ENCODE measurements at regions not wholly inside any gene's neighbourhood (a gene's known extent, or its start where the extent isn't known, plus 50 kb on each side); places are given as distances from the start of the nearest gene placed in this dataset.
A peak's percentile ranks its signal among the peaks of the same experiment; 100 is the strongest.

DNA sequence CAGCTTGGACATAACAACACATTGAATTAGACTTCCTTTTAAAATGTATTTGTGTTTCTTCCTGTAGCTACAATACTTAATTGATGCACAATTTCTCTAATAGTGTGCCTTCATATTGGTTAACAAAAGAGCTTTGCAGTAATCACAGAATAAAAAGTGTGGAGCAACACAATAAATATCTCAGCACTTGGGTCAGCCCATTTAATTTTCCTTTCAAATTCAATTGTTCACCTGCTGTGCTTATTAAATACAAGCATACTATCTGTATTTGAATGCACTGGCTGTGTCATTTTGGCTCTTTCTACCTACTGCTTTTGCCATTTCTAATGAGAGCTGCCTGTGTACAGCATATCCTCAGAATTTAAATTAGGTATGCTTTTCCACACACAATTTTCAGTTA lies 1641.3 kb upstream of the SLC39A10 start:
- no peak for DNase-seq

DNA sequence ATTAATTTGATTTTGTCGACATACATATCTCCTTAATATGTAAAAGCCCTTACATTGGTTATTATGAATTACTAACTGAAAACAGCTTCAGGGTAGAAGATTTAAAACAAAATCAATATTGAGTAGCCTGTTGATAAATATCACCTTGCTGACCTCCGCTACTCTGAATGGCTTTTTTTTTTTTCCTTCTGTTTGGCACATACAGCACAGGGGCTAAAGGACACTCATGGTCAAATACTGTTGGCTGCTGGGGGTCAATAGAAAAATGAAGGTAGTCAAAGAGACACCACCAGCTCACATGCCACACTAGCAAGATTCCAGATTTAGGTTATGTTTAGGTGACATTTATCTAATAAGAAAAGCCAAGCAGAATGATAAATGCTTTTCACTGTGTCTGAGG lies 1642.4 kb upstream of the SLC39A10 start:
- no peak for DNase-seq

DNA sequence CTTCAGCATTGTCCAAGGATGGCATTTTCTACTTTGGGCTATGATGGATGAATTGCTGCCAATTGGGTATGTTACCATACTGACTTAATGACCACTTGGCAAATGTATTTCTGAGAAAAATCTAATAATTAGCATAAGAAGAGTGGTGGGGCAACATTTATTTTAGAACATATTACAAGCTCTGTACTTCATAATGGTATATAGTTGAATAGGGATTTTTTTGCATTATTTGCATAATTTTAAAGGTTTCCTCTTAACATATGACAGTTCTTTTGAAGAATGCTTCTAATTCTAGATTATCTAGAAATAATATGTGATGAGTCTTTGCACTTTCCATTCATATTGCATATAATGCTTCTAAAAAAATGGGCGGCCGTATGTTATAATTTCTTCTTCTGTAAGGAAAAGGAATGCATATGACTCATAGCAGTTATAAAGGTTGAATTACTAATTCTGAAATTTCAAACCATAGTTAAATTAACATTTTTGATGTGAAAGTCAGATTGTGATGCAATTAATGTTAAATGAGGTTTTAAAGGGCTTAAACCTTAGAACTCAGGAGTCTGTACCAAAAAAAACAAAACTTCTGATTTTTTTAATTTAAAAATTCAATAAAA lies 1652.3 kb upstream of the SLC39A10 start:
- no peak for DNase-seq

DNA sequence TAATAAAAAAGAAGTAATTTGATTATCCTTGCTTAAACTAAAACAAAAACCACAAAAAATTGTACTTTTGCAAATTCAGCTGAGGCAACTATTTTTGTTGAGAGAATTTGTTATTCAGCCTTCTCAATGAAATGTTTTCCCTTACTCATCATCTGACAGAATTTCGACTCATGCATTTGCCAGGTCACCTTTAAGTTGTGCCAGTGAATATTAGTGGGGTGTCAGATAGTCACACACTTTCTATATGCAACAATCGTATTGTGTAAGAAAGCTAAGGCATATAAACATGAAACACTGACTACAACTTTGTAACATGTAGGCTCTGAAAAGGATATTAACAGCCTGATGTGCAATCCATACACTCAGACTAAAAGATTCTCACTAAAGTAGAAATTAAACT lies 1653.1 kb upstream of the SLC39A10 start:
- DNase-seq, result no peak

DNA sequence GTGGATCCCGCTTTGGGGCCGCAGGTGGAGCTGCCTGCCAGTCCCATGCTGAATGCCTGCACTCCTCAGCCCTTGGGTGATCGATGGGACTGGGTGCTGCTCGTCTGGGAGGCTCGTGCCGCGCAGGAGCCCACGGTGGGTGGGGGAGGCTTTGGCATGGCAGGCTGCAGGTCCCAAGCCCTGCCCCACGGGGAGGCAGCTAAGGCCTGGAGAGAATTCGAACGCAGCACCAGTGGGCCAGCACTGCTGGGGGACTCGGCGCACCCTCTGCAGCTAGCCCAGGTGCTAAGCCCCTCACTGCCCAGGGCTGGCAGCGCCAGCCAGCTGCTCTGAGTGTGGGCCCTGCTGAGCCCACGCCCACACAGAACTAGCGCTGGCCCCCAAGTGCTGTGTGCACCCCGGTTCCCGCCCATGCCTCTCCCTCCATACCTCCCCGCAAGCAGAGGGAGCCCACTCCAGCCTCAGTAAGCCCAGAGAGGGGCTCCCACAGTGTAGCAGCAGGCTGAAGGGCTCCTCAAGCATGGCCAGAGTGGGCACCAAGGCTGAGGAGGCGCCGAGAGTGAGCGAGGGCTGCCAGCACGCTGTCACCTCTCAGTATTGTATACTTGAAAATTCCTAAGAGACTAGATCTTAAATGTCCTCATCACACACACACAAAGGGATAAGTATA lies 1654.2 kb upstream of the SLC39A10 start:
- no peak for DNase-seq

DNA sequence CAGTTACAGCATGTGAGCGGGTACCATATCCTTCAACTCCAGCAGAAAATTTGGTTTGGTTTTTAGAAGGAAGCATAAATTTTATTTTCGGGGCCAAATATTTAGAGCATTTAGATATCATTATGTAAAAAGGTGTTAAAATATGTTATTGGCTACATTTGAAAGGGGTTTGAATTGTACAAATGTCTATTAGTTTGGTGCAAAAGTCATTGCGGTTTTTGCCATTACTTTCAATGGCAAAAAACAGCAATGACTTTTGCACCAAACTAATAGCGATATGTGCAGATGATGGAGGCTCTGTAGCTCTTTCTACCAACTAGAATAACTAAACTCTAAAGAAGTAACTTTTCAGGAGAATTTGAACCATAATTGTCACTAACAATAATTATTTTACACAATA lies 1666.2 kb upstream of the SLC39A10 start:
- no peak for DNase-seq

DNA sequence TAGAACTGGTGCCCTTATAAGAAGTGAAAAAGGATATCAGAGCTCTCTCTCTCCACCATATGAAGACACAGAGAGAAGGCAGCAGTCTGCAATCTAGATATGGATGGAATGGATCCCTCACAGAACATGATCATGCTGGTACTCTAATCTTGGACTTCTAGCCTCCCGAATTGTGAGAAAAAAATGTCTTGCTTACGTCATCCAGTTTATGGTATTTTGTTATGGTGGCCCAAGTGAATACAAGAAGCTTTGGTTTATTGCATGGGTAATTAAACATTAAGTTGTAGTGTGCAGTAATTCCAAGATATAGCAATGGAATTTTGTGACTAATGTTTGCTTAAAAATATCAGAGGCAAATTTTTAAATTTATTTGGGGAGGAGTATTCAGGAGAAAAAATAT lies 1667.4 kb upstream of the SLC39A10 start:
- DNase-seq, result no peak

DNA sequence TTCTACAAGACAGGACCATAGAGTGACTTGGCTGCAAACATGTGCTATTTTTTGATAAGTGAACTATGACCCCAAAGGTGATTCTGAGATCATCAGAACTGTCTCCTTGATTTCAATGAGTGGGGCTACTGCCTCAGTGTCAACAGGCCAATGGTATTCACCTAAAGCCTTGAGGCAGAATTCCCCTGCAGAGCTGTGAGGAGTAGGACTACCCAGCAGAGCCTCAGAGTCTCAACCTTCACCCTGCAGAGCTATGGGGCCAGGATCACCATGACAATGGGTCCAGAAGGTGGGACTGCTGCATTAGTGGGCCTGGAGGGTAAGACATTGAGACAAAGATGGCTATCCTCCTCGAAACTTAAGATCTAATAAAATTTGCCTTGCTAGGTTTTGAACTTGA lies 1668.2 kb upstream of the SLC39A10 start:
- no peak for DNase-seq

DNA sequence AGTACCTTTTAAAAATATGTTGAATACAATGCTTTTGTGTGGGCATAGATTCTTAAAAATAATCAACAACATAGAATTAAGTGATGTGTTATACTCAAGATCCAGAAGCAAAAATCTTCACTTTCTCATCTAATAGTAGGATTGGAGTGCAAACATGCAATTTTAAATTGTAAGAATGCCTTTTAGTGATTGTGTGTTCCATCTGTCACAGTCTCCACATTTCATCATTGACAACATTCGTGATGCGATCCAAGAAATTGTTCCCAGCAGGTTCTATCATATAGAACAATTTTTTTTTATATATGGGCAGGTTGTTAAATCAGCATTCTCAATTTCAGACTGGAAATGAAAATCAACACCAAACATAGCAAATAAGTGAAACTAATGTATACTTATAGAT lies 1671.8 kb upstream of the SLC39A10 start:
- no peak for DNase-seq

DNA sequence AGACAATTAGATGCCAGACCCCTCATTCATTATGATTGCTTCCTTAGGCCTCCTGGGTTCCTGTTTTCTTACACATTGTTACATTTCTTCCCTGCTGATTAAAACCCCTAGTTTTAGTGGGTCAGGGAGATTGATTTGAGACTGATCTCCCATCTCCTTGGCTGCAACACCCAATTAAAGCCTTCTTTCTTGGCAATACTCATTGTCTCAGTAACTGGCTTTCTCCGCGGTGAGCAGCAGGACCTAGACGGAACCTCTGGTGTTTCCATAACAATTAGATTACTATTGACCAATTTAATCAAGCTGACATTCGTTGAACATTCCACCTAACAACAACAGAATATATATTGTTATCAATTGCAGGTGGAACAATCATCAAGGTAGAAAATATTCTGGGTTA lies 1676.4 kb upstream of the SLC39A10 start:
- no peak for DNase-seq

DNA sequence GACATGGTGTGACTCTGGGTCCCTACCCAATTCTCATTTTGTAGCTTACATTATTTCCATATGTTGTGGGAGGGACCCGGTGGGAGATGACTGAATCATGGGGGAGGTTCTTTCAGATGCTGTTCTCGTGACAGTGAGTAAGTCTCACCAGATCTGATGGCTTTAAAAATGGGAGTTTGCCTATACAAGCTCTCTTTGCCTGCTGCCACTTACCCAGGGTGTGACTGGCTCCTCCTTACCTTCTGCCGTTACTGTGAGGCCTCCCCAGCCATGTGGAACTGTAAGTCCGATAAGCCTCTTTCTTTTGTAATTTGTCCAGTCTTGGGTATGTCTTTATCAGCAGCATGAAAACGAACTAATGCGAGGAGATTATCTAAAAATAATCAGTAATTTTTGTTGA lies 1683.2 kb upstream of the SLC39A10 start:
- no peak for DNase-seq

DNA sequence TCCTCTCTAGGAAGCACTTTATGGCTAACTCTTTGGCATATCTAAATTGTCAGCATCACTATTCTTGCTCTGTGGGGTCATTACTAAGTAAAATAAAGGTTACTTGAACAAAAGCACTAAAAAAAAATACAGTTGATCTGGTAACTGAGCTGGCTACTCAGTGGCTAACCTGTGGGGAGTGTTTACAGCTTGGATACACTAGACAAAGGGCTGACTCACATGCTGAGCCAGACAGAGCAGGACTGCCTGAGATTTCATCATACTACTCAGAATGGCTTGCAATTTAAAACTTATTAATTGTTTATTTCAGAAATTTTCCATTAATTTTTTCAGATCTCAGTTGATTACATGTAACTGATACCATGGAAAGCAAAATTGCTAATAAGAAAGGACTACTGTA lies 1690.4 kb upstream of the SLC39A10 start:
- DNase-seq, result no peak

DNA sequence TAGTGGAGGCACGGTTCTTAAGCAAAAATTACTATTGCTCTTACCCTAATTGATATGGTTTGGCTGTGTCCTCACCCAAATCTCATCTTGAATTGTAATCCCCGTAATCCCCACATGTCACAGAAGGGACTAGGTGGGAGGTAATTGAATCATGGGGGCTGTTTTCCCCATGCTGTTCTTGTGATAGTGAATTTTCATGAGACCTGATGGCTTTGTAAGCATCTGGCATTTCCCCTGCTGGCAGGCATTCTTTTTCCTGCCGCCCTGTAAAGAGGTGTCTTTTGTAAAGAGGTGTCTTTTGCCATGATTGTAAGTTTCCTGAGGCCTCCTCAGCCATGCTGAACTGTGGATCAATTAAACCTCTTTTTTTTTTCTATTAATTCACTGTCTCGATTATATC lies 1691.8 kb upstream of the SLC39A10 start:
- no peak for DNase-seq

DNA sequence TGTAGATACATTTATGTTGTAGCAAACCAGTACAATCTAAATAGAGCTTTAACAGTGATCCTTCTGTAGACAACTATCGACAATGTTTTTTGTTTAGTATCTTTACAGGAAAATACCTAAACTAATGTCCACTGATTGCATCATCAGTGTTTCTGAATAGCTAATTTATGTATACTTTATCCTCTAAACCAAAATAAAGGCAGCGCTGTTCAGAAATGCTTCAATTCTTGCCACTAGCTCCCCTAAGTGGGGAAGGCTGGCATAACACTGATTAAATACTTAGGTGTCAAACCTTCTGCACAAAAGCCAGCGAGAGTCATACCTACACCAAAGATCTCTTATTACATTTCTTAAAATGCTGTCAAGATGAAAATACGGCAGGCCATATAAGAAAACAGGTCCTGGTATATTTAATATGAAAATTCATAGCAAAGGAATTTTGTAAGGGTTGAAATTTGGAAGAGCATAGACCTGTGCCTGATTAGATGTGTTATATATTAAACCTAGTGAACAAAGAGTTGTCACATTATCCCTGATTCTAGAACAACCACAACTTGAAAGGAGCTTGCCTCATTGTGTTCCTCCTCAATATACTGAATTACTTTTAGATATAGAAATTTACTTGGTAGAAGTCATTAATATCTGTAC lies 1693.4 kb upstream of the SLC39A10 start:
- peak; percentile 8 for DNase-seq

DNA sequence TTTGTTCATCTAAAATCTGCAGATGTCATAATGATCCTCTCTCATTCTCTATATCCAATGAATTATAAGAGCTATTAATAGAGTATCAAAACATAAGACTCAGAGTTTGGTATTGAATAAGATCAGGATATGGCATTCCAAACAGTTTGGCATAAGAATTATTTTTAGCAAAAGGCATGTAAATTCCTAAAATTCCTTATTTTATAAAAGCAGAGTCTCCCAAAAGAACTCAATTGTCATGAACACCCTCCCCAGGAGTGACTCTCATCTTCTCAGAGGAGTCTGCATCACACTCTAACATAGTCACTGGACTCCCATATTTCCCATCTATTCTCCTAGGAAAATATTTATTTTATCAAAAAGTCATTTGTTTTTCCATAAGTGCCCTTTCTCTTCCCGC lies 1710.2 kb upstream of the SLC39A10 start:
- no peak for DNase-seq

DNA sequence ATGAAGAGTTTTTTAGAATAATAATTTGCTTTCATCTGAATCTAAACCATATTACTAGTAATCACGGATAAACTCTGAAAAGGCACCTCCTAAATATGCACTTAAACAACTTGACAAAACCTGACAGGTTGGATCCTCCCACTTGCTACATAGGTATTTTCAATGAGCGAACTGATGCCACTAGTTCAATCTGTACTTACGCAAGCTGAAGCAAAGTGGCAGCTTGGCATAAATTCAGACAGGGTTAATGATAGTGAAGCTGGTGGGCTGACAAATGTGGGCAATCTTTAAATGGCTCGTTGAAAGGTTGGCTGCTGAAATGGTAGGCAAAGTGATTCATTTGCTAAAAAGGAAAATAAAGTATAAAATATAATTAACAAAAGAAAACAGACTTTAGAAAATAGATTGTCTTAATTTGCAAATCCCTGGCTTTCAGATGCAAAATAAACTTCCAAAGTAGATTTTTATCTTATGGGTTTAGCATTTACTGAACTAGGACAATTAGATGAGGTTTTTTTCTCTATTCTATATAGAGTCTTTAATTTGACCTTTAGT lies 1713.5 kb upstream of the SLC39A10 start:
- DNase-seq, result no peak

DNA sequence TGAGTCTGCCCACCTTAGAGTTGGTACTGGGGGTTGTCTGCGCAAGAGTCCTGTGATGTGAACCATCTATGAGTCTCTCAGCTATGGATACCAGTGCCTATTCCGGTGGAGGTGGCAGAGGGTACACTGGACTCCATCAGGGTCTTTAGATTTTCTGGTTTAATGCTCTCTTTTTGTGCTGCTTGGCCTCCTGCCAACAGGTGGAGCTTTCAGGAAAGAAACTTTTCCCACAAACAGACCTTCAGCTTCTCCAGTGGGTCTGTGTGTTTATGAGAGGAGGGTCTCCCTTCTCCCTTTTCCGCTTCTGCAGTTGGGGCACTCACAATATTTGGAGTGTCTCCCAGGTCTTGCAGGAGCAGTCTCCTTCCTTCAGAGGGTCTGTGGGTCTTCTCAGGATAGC lies 1721.9 kb upstream of the SLC39A10 start:
- DNase-seq, result no peak

DNA sequence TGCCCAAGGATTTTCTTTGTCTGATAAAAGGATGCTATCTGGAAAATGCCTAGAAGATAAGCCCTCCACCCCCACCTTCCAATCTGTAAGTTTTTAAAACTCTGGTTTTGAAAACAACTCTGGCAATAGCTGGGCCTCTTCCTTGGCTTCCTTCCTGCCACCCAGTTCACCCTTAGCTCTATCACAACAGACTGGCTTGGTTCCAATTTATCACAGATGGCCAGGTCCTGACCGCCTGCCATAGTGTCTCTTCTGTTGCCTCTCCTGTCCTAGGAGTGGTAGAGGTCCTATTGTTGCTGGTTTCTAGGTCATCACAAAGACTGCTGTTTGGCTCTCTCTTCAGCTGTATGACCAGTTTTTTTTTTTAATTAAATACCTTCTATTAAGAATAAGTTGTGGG lies 1727.9 kb upstream of the SLC39A10 start:
- DNase-seq, result no peak

DNA sequence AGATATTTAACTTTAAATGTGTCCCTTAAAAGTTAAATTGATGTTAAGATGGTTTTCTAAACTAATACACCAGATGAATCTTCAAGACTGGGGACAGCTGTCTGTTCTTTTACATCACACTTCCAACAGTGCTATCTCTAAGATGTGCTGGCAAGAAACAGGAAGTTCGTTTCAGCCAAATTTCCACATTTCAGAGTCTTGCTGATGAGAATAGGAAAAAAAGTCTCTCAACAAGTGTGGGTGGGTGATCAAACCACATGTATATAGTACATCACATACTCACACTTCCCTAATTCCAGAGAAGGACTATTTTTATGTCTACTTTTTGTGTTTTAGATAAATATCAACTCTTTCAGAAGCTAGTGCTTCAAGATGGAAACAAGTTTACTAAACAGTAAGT lies 1712.8 kb upstream of the TMEFF2 start:
- DNase-seq, result no peak

DNA sequence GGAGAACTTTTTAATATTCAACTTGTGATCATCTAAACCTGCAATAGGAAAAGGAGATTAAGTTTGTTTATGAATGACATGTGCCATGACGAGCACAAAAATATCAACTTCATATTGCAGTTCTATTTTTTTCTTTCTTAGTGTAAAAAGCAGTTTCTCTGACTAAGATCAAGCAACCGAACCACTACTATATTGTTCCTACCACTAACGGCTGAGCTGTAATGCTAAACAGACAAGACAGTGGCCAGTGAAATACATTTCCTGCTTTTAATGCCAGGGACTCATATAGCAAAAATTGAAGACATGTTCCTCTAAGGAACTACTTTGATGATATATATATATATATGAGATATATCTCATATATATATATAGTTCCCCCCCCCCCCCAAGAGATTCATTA lies 1705.6 kb upstream of the TMEFF2 start:
- DNase-seq, result no peak

DNA sequence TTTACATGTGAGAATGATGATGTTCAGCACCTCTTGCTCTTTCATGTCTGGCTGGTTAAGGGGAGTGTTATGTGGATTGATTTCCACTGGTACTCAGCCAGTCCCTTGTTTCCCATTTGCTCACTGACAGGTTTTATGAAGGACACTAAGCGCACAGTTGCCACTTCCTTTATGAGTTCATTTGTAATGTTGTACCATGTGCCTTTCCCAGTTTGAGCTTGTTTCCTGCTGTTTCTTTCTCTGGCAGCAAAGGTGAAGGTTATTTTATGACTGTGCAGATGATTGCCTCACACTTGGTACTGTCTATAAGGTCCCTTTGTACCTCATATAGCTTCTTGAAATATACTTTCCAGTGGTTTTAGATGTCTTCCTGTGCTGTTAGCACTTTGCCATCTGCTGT lies 1700.5 kb upstream of the TMEFF2 start:
- DNase-seq, result no peak

DNA sequence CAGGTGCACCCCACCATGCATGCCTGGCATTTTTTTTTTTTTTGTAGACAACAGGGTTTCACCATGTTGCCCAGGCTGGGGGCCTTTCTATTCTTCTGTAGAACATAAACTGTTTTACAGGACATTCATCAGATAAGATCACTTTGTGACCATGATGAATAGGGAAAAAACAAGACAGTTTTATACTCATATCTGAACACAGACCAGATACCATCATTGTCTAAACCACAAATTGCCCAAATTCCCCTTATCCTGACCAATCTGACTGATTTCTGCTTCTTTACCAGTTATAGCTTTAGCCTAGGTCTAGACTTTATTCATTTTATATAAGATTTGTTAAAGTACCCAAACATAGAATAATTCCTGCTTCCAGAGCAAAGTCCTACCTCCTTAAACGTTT lies 1699.3 kb upstream of the TMEFF2 start:
- no peak for DNase-seq

DNA sequence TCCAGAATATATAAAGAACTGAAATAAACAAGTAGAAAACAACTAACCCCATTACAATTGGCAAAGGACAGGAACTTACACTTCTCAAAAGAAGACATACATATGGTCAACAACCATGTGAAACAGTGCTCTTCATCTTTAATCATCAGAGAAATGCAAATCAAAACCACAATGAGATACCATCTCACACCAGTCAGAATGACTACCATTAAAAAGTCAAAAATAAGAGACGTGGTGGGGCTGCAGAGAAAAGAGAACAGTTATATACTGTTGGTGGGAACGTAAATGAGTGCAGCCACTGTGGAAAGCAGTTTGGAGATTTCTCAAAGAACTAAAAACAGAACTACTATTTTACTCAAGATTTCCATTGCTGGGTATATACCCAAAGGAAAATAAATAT lies 1696.3 kb upstream of the TMEFF2 start:
- DNase-seq, result peak; percentile 28

DNA sequence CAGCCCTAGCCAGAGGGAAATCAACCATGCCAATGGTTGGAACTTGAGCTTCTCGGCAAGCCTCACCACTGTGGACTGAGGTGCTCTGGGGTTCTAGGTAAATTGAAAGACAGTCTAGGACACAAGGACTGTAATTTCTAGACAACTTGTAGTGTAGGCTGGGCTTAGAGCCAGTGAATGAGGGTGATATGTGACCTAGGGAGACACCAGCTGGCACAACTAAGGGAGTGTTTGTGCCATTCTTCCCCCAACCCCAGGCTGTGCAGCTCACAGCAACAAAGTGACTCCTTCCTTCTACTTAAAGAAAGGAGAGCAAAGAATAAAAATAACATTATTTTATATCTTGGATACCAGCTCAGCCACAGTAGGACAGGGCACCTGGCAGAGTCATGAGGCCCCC lies 1690.7 kb upstream of the TMEFF2 start:
- DNase-seq, result no peak

DNA sequence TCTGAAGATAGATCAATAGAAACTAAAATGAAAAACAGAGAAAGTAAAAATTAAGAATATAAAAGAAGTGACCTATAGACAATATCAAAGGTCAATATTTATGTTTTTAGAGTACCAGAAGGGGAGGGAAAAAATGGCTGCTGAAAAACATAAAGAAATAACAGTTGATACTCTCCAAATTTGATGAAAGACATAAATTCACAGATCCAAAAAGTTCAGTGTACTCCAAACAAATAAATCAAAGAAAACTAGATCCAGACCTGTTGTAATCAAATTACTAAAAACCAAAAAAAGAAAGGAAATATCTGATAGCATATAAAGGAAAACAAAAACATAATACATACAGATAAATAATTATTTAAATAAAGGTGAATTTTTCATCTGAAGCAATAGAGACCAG lies 1689.1 kb upstream of the TMEFF2 start:
- no peak for DNase-seq
